Lung (tissue), 11 donors: ENCODE measurements at regions not wholly inside any gene's neighbourhood (a gene's known extent, or its start where the extent isn't known, plus 50 kb on each side); places are given as distances from the start of the nearest gene placed in this dataset.
A peak's percentile ranks its signal among the peaks of the same experiment; 100 is the strongest.

Experiments
- ATAC-seq: fragments of 200-7000 bp; cut with Tn5 transposase; one replicate; pipeline ENCODE4 v1.9.1; 2020; ENCODE audit warnings: moderate number of reproducible peaks; ENCODE audit not compliant: insufficient read depth, low FRiP score
- DNase-seq, 3 donors: peaks; one replicate each; pipeline ENCODE4 v3.0.0-alpha.2; 2013 to 2017
- H3K27ac ChIP-seq, 2 donors: one replicate each; pipeline ENCODE4 v1.5.1; 2013; ENCODE audit warnings: mild to moderate bottlenecking in 2 of 2, moderate library complexity in 2 of 2, control low read depth in 1 of 2, inconsistent platforms in 1 of 2, low read depth in 1 of 2, low read length in 1 of 2
- H3K27me3 ChIP-seq, 3 donors: one replicate each; pipeline ENCODE4 v1.5.1; 2013; ENCODE audit warnings: low read length in 2 of 3; ENCODE audit not compliant: control insufficient read depth in 3 of 3, insufficient read depth in 3 of 3
- H3K36me3 ChIP-seq, 4 donors: one replicate each; pipeline ENCODE4 v1.5.1; 2013; ENCODE audit warnings: low read length in 4 of 4, mild to moderate bottlenecking in 1 of 4, moderate library complexity in 1 of 4; ENCODE audit not compliant: control insufficient read depth in 4 of 4, insufficient read depth in 4 of 4
- H3K4me1 ChIP-seq, 5 donors: one replicate each; pipeline ENCODE4 v1.5.1; 2013; ENCODE audit warnings: low read length in 5 of 5, mild to moderate bottlenecking in 2 of 5, moderate library complexity in 1 of 5; ENCODE audit not compliant: control insufficient read depth in 5 of 5, insufficient read depth in 5 of 5
- H3K4me3 ChIP-seq: one replicate; pipeline ENCODE4 v1.5.1; 2013; ENCODE audit warnings: mild to moderate bottlenecking, control low read depth, moderate library complexity
- H3K9ac ChIP-seq, 2 donors: one replicate each; pipeline ENCODE4 v1.5.1; 2013; ENCODE audit warnings: low read length in 2 of 2, control low read depth in 1 of 2; ENCODE audit not compliant: insufficient read depth in 1 of 2
- H3K9me3 ChIP-seq, 4 donors: one replicate each; pipeline ENCODE4 v1.5.1; 2013; ENCODE audit warnings: low read length in 3 of 4, mild to moderate bottlenecking in 1 of 4, moderate library complexity in 1 of 4; ENCODE audit not compliant: control insufficient read depth in 4 of 4, insufficient read depth in 3 of 4
- WGBS, 2 donors: extraction: QIAGEN DNeasy Blood & Tissue Kit; methylation state at CpG; one replicate each; pipeline ENCODE4 v1.1.7; 2013; 5-methylcytosine and 5-hydroxymethylcytosine counted together
- TF ChIP-seq, protein P1 (sequence below): IDR thresholded peaks from 2 replicates; pipeline ENCODE4 v1.5.1; 2012; ENCODE audit warnings: mild to moderate bottlenecking; ENCODE audit errors: control extremely low read depth, extremely low read depth
- donor health status: control.
- donor health status: control.
- donor health status: Bipolar disorder and iron deficiency.
- donor health status: healthy.
- donor health status: DM: yes; HTN: yes; CAD: no.

DNA sequence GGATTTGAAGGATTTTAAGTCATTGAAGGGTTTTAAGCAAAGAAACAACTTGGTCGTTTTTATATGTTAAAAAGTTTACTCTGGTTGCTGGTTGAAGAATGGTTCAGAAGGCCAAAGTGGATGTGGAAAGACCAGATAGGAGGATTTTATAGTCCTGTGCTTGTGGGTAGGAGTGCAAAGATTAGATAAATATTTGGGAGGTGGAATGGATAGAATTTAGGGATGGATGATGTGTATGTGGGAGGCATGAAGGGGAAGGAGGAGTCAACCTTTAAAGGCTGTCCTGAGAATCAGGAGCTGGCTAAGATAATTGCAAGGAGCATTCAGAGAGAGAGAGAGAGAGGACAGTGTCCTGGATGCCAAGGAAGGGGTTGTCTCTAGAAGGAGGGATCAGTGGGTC is 190.1 kb upstream of the SPRED2 start:
- no peak for ATAC-seq
- H3K27ac ChIP-seq = no peak overlapping the region
- no peak overlapping the region for H3K9ac ChIP-seq
- TF ChIP-seq, protein P1, sequence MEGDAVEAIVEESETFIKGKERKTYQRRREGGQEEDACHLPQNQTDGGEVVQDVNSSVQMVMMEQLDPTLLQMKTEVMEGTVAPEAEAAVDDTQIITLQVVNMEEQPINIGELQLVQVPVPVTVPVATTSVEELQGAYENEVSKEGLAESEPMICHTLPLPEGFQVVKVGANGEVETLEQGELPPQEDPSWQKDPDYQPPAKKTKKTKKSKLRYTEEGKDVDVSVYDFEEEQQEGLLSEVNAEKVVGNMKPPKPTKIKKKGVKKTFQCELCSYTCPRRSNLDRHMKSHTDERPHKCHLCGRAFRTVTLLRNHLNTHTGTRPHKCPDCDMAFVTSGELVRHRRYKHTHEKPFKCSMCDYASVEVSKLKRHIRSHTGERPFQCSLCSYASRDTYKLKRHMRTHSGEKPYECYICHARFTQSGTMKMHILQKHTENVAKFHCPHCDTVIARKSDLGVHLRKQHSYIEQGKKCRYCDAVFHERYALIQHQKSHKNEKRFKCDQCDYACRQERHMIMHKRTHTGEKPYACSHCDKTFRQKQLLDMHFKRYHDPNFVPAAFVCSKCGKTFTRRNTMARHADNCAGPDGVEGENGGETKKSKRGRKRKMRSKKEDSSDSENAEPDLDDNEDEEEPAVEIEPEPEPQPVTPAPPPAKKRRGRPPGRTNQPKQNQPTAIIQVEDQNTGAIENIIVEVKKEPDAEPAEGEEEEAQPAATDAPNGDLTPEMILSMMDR = no peak
- no peak overlapping the region for H3K4me3 ChIP-seq
- H3K27me3 ChIP-seq = peaks cover 0 to 2% (median 0%) of the 10 kb centered on the region in 3 donors
- no peak for DNase-seq
- H3K9me3 ChIP-seq = no peaks in the 10 kb centered on the region
- H3K36me3 ChIP-seq = no peaks in the 10 kb centered on the region
- H3K4me1 ChIP-seq = no peaks in the 10 kb centered on the region
- 56 to 76% methylated on average over 1 of the region's 1 CpG for WGBS, 2 donors

DNA sequence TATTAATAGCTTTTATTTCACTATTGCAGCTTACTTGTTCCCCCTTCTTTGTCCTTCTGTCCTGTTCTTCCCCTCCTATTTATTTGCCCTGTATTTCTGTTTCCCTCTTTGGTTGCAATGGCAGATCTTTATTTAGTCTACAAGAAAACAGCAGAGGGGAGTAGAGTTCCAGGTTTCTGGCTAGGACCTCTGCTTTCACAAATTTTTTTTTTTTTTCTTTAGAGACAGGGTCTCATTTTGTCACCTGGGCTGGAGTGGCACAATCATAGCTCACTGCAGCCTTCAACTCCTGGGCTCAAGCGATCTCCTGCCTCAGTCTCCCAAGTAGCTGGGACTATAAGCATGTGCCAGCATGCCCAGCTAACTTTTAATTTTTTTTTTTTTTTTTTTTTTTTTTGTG is 188.1 kb upstream of the SPRED2 start:
- ATAC-seq (no peak), DNase-seq (peak in 1 of 3 donors; percentile 52)
- no peak overlapping the region for H3K4me3 ChIP-seq
- H3K27me3 ChIP-seq = peaks cover 0 to 2% (median 0%) of the 10 kb centered on the region in 3 donors
- H3K9ac ChIP-seq = no peak overlapping the region
- TF ChIP-seq, protein P1 = no peak
- H3K9me3 ChIP-seq = no peaks in the 10 kb centered on the region
- no peaks in the 10 kb centered on the region for H3K36me3 ChIP-seq
- no peaks in the 10 kb centered on the region for H3K4me1 ChIP-seq
- H3K27ac ChIP-seq = no peak overlapping the region
- WGBS, 2 donors = 90 to 94% methylated on average over 1 of the region's 1 CpG

DNA sequence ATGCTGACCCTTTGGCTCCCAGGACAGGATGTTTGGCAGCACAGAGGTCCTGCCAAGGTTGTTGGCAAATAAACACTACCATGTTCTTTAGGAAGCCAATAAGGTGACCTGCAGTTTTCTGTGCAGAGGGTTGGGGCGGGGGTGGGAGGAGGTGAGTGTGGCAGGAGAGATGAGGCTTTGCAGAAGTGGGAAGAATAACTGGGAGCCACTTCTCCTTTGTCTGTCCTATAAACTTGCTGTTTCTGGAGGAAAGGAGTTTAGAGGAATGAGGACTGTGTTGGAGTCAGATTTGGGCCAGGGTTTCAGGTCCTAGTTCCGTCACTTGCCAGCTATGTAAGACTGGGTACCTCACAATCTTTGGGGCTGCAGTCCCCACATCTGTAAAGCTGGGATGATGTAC is 187.6 kb upstream of the SPRED2 start:
- TF ChIP-seq, protein P1 = no peak
- H3K9ac ChIP-seq = no peak overlapping the region
- no peak overlapping the region for H3K27ac ChIP-seq
- no peaks in the 10 kb centered on the region for H3K9me3 ChIP-seq
- H3K4me1 ChIP-seq = no peaks in the 10 kb centered on the region
- DNase-seq (no peak), ATAC-seq (no peak)
- no peak overlapping the region for H3K4me3 ChIP-seq
- peaks cover 0 to 2% (median 0%) of the 10 kb centered on the region in 3 donors for H3K27me3 ChIP-seq
- WGBS, 2 donors = 79 to 93% methylated on average over 2 of the region's 2 CpGs
- H3K36me3 ChIP-seq = no peaks in the 10 kb centered on the region

DNA sequence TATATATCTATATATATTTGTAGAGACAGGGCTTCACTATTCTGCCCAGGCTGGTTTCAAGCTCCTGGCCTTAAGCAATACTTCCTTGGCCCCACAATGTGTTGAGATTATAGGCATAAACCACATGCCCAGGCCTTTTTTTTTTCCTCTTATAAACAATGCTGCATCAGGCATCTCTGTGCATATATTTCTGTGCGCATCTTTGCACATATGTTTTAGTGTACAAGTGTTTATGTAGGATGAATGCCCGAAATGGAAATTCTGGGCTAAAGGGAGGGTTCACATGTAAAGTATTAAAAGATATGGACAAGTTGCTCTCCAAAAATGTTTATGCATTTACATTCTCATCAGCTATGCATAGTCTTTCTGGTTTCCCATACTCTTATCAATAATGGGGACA is 183.2 kb upstream of the SPRED2 start:
- DNase-seq (no peak), ATAC-seq (no peak)
- Histone ChIP-seq H3K4me3 (no peak overlapping the region), H3K9me3 (peaks cover 0 to 2% (median 0%) of the 10 kb centered on the region in 4 donors), H3K27me3 (no peaks in the 10 kb centered on the region), H3K9ac (no peak overlapping the region), H3K36me3 (no peaks in the 10 kb centered on the region), H3K4me1 (peaks cover 0 to 16% (median 6%) of the 10 kb centered on the region in 5 donors), H3K27ac (no peak overlapping the region)
- 93 to 94% methylated on average over 2 of the region's 2 CpGs for WGBS, 2 donors
- TF ChIP-seq, protein P1 = no peak
